VCaP (cell line): ENCODE measurements at regions not wholly inside any gene's neighbourhood (a gene's known extent, or its start where the extent isn't known, plus 50 kb on each side); places are given as distances from the start of the nearest gene placed in this dataset.

ENCODE experiments used
- H3K27ac ChIP-seq: fragments of 450-650 bp; 2 replicates; pipeline ENCODE4 v1.5.1; 2017
- CTCF ChIP-seq: fragments of 450-650 bp; conservative IDR thresholded peaks from 2 replicates; pipeline ENCODE4 v1.5.1; 2017; ENCODE audit warnings: mild to moderate bottlenecking, moderate library complexity

GRCh38 chr6:138563231-138563630 is 63.9 kb upstream of the NHSL1 start:
- no peak for TF ChIP-seq CTCF
- H3K27ac ChIP-seq, result no peak overlapping the region

GRCh38 chr6:138563650-138564049 is 64.4 kb upstream of the NHSL1 start:
- H3K27ac ChIP-seq, result no peak overlapping the region
- TF ChIP-seq CTCF, result no peak

GRCh38 chr6:138564170-138564721 is 65.0 kb upstream of the NHSL1 start:
- no peak overlapping the region for H3K27ac ChIP-seq
- TF ChIP-seq CTCF, result no peak

- no peak for TF ChIP-seq CTCF
- H3K27ac ChIP-seq, result no peak overlapping the region
Measured at GRCh38 chr6:138567052-138567451, 67.8 kb upstream of the NHSL1 start.

GRCh38 chr6:138568997-138569396 is 69.7 kb upstream of the NHSL1 start:
- no peak for TF ChIP-seq CTCF
- no peak overlapping the region for H3K27ac ChIP-seq

GRCh38 chr6:138569554-138569953 is 70.3 kb upstream of the NHSL1 start:
- H3K27ac ChIP-seq, result no peak overlapping the region
- no peak for TF ChIP-seq CTCF

GRCh38 chr6:138569970-138570724 is 70.9 kb upstream of the NHSL1 start:
- no peak overlapping the region for H3K27ac ChIP-seq

More at GRCh38 chr6:138569970-138570724, 70.9 kb upstream of the NHSL1 start:
- TF ChIP-seq CTCF, result no peak
